ENCODE measurements at regions not wholly inside any gene's neighbourhood (a gene's known extent, or its start where the extent isn't known, plus 50 kb on each side); places are given as distances from the start of the nearest gene placed in this dataset.
A peak's percentile ranks its signal among the peaks of the same experiment; 100 is the strongest.

- Histone ChIP-seq H3K4me2 (ENCODE audit: low read length) (no peak overlapping the region), H3K79me2 (no peaks in the 10 kb centered on the region), H3K4me3 (ENCODE audit: low read depth, low read length) (no peak overlapping the region), H3K36me3 (ENCODE audit: control insufficient read depth, insufficient read depth, low read length) (no peaks in the 10 kb centered on the region), H3K27ac (peak overlapping the region; percentile 6), H3K9ac (no peak overlapping the region), H3K27me3 (ENCODE audit: control insufficient read depth, insufficient read depth, low read length) (no peaks in the 10 kb centered on the region), H2AFZ (peak overlapping the region; percentile 51), H3K9me3 (ENCODE audit: control insufficient read depth, low read length) (no peaks in the 10 kb centered on the region), H3K4me1 (peaks cover 12% of the 10 kb centered on the region)
- TF ChIP-seq CTCF (IDR thresholded peaks at IDR 0.05), result no peak
These were observed 64.3 kb downstream of the OXSM start for GRCh38 chr3:25854214-25854613.

- no peak overlapping the region for H3K9ac ChIP-seq
- no peak for TF ChIP-seq CTCF (IDR thresholded peaks at IDR 0.05)
- no peaks in the 10 kb centered on the region for H3K9me3 ChIP-seq (ENCODE audit: control insufficient read depth, low read length)
- H3K27ac ChIP-seq, result peak overlapping the region; percentile 47
- H3K36me3 ChIP-seq (ENCODE audit: control insufficient read depth, insufficient read depth, low read length), result no peaks in the 10 kb centered on the region
- H3K79me2 ChIP-seq, result no peaks in the 10 kb centered on the region
- H2AFZ ChIP-seq, result peak overlapping the region; percentile 51
- H3K4me3 ChIP-seq (ENCODE audit: low read depth, low read length), result no peak overlapping the region
- H3K27me3 ChIP-seq (ENCODE audit: control insufficient read depth, insufficient read depth, low read length), result no peaks in the 10 kb centered on the region
- no peak overlapping the region for H3K4me2 ChIP-seq (ENCODE audit: low read length)
- peaks cover 12% of the 10 kb centered on the region for H3K4me1 ChIP-seq
These were observed 64.7 kb downstream of the OXSM start for GRCh38 chr3:25854635-25855034.

GRCh38 chr3:25855266-25855784 is 65.4 kb downstream of the OXSM start:
- TF ChIP-seq CTCF (IDR thresholded peaks at IDR 0.05), result no peak
- Histone ChIP-seq H3K9me3 (ENCODE audit: control insufficient read depth, low read length) (no peaks in the 10 kb centered on the region), H3K36me3 (ENCODE audit: control insufficient read depth, insufficient read depth, low read length) (no peaks in the 10 kb centered on the region), H3K27ac (peak overlapping the region; percentile 47), H3K4me3 (ENCODE audit: low read depth, low read length) (no peak overlapping the region), H3K4me1 (peaks cover 12% of the 10 kb centered on the region), H2AFZ (peak overlapping the region; percentile 64), H3K4me2 (ENCODE audit: low read length) (no peak overlapping the region), H3K27me3 (ENCODE audit: control insufficient read depth, insufficient read depth, low read length) (no peaks in the 10 kb centered on the region), H3K79me2 (no peaks in the 10 kb centered on the region), H3K9ac (no peak overlapping the region)

- Histone ChIP-seq H3K79me2 (no peaks in the 10 kb centered on the region), H3K4me2 (ENCODE audit: low read length) (no peak overlapping the region), H3K27ac (no peak overlapping the region), H2AFZ (no peak overlapping the region), H3K27me3 (ENCODE audit: control insufficient read depth, insufficient read depth, low read length) (no peaks in the 10 kb centered on the region), H3K4me3 (ENCODE audit: low read depth, low read length) (no peak overlapping the region), H3K9ac (no peak overlapping the region), H3K36me3 (ENCODE audit: control insufficient read depth, insufficient read depth, low read length) (no peaks in the 10 kb centered on the region), H3K9me3 (ENCODE audit: control insufficient read depth, low read length) (no peaks in the 10 kb centered on the region), H3K4me1 (peaks cover 12% of the 10 kb centered on the region)
- peak; percentile 70 for TF ChIP-seq CTCF (IDR thresholded peaks at IDR 0.05)
These were observed 67.1 kb downstream of the OXSM start for GRCh38 chr3:25856902-25857518.

GRCh38 chr3:25861566-25861965 is 71.7 kb downstream of the OXSM start:
- no peaks in the 10 kb centered on the region for H3K79me2 ChIP-seq
- no peaks in the 10 kb centered on the region for H3K9me3 ChIP-seq (ENCODE audit: control insufficient read depth, low read length)
- no peak overlapping the region for H3K9ac ChIP-seq
- TF ChIP-seq CTCF (IDR thresholded peaks at IDR 0.05), result no peak
- H3K36me3 ChIP-seq (ENCODE audit: control insufficient read depth, insufficient read depth, low read length), result no peaks in the 10 kb centered on the region
- no peak overlapping the region for H3K27ac ChIP-seq
- H2AFZ ChIP-seq, result no peak overlapping the region
- no peak overlapping the region for H3K4me3 ChIP-seq (ENCODE audit: low read depth, low read length)
- no peak overlapping the region for H3K4me2 ChIP-seq (ENCODE audit: low read length)
- no peaks in the 10 kb centered on the region for H3K27me3 ChIP-seq (ENCODE audit: control insufficient read depth, insufficient read depth, low read length)
- no peaks in the 10 kb centered on the region for H3K4me1 ChIP-seq

All from parathyroid adenoma (tissue), 2 donors.